T-cell (primary cell): ENCODE measurements at regions not wholly inside any gene's neighbourhood (a gene's known extent, or its start where the extent isn't known, plus 50 kb on each side); places are given as distances from the start of the nearest gene placed in this dataset.
"Not testable (repeated sequence)": the region's sequence is repeated elsewhere in the genome, so short reads cannot be mapped to it uniquely, and the experiment has no call there.

Source experiments
- ATAC-seq, 4 experiments: fragments of 200-7000 bp in 3 of 4; fragments of 150-1000 bp in 1 of 4; cut with Tn5 transposase; replicated peaks in 1 of 4; 1 replicate in 3 of 4; 2 replicates in 1 of 4; pipeline ENCODE4 v1.10.0; 2021; ENCODE audit warnings: moderate library complexity in 3 of 4, mild to moderate bottlenecking in 2 of 4, moderate number of reproducible peaks in 1 of 4
- CTCF ChIA-PET, 2 donors: fragments of 300-600 bp; sonication (Branson Sonifier 250); formaldehyde crosslinking; loops; one replicate each; lab custom pipeline; 2022; ENCODE audit warnings: antibody characterized with exemption in 2 of 2; lab: Charles Lee
- POLR2A ChIA-PET, 2 donors: fragments of 300-600 bp; sonication (Branson Sonifier 250); formaldehyde crosslinking; loops; one replicate each; lab custom pipeline; 2022; ENCODE audit warnings: antibody characterized with exemption in 2 of 2; lab: Charles Lee
- DNase-seq, 35 experiments: peaks; one replicate each; pipeline versions ENCODE4 v3.0.0 to v3.0.0-alpha.2; 2013 to 2023
- H3K27ac ChIP-seq: one replicate; pipeline ENCODE4 v1.5.1; 2013; ENCODE audit warnings: low read length
- H3K27me3 ChIP-seq, 2 experiments: replicated peaks in 1 of 2; 1 replicate in 1 of 2; 2 replicates in 1 of 2; pipeline versions ENCODE4 v1.6.1 to v1.7.0; 2013; ENCODE audit warnings: low read length in 1 of 2, mixed read lengths in 1 of 2; ENCODE audit not compliant: control insufficient read depth in 2 of 2, insufficient read depth in 2 of 2; ENCODE audit errors: extremely low read depth in 1 of 2
- H3K36me3 ChIP-seq, 2 donors: 1 replicate in 1 of 2; 2 replicates in 1 of 2; pipeline versions ENCODE4 v1.6.1 to v1.7.0; 2013; ENCODE audit warnings: low read length in 1 of 2; ENCODE audit not compliant: control insufficient read depth in 2 of 2, insufficient read depth in 1 of 2; ENCODE audit errors: extremely low read depth in 1 of 2
- H3K4me1 ChIP-seq, 2 experiments: 1 replicate in 1 of 2; 2 replicates in 1 of 2; pipeline versions ENCODE4 v1.6.1 to v1.7.0; 2013; ENCODE audit warnings: low read length in 2 of 2, mixed read lengths in 1 of 2; ENCODE audit not compliant: insufficient read depth in 2 of 2, control insufficient read depth in 1 of 2; ENCODE audit errors: extremely low read depth in 1 of 2
- H3K4me3 ChIP-seq, 2 donors: 1 replicate in 1 of 2; 2 replicates in 1 of 2; pipeline versions ENCODE4 v1.5.1 to v1.7.0; 2013; ENCODE audit warnings: mild to moderate bottlenecking in 2 of 2, low read length in 1 of 2, moderate library complexity in 1 of 2; ENCODE audit not compliant: control insufficient read depth in 1 of 2; ENCODE audit errors: extremely low read depth in 1 of 2
- H3K9me3 ChIP-seq: 2 replicates; pipeline ENCODE4 v1.7.0; 2013
- H3K27ac Mint-ChIP-seq, 2 donors: one replicate each; pipeline ENCODE4 v1.8.0; 2020 to 2021; ENCODE audit warnings: mild to moderate bottlenecking in 2 of 2, mixed read lengths in 2 of 2
- H3K27me3 Mint-ChIP-seq, 2 donors: one replicate each; pipeline ENCODE4 v1.8.0; 2021 to 2022; ENCODE audit warnings: mixed read lengths in 2 of 2
- H3K36me3 Mint-ChIP-seq: one replicate; pipeline ENCODE4 v1.8.0; 2021; ENCODE audit warnings: mixed read lengths
- H3K4me1 Mint-ChIP-seq, 3 donors: one replicate each; pipeline ENCODE4 v1.8.0; 2020 to 2022; ENCODE audit warnings: mixed read lengths in 3 of 3, mild to moderate bottlenecking in 1 of 3
- H3K4me3 Mint-ChIP-seq, 3 donors: one replicate each; pipeline ENCODE4 v1.8.0; 2020 to 2022; ENCODE audit warnings: mild to moderate bottlenecking in 3 of 3, mixed read lengths in 3 of 3, moderate library complexity in 3 of 3
- H3K9me3 Mint-ChIP-seq, 3 donors: one replicate each; pipeline ENCODE4 v1.8.0; 2020 to 2022; ENCODE audit warnings: mixed read lengths in 3 of 3
- WGBS: methylation state at CpG from one replicate; pipeline ENCODE4 v1.1.5; 2013; ENCODE audit warnings: missing lambda C conversion rate; ENCODE audit not compliant: insufficient coverage; 5-methylcytosine and 5-hydroxymethylcytosine counted together

DNA sequence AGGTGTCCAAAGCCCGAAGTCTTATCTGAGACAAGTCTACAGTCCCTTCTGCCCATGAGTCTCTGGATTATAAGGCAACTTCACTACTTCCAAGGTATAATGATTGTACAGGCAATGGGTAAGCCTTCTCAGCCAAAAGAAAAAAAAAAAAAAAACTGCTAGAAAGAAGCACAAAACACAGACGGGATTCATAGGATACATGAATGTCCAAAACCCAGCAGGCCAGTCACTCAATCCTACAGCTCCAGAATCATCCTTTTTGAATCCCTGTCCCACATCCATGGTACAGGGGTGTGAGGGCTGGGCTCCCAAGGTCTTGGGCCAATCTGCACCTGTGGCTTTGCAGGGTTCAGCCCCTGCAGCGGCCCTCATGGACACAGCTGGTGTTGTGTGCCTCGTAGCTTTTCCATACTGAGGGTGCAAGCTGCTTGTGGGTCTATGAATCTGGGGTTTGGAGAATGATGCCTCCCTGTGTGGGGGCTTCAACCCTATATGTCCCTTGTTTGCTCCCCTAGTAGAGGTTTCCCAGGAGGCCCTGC is 331.6 kb downstream of the FOXD4L4 start:
- DNase-seq = peak in 1 of 35 experiments; percentile 4
- H3K27ac ChIP-seq, POLR2A ChIA-PET, H3K4me3 ChIP-seq, H3K36me3 Mint-ChIP-seq, H3K27ac Mint-ChIP-seq, H3K27me3 Mint-ChIP-seq, CTCF ChIA-PET, H3K4me1 Mint-ChIP-seq, H3K9me3 Mint-ChIP-seq, H3K9me3 ChIP-seq, H3K4me1 ChIP-seq, H3K27me3 ChIP-seq, H3K4me3 Mint-ChIP-seq, H3K36me3 ChIP-seq: not testable (repeated sequence)
- no CpG with 5 or more reads among the region's 4 CpGs for WGBS
- ATAC-seq = peak in 1 of 4 experiments; percentile 15

DNA sequence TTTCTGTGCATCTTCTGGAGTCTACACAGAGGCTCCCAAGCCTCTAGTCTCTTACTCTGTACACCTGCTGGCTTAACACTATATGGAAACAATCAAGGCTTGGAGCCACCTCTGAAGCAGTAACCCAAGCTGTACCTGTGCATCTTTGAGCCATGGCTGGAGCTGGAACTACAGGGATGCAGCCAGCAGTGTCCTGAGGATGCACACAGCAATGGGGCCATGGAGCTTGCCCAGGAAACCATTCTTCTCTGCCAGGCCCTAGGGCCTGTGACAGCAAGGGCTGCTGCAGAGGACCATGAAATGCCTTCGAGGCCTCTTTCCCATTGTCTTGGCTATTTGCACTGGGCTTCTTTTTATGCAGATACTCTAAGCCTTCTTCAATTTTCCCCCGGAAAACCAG is 332.1 kb downstream of the FOXD4L4 start:
- H3K36me3 Mint-ChIP-seq, H3K4me1 ChIP-seq, CTCF ChIA-PET, H3K4me1 Mint-ChIP-seq, H3K9me3 ChIP-seq, H3K27me3 ChIP-seq, H3K4me3 Mint-ChIP-seq, H3K36me3 ChIP-seq, H3K4me3 ChIP-seq, H3K27me3 Mint-ChIP-seq, H3K27ac Mint-ChIP-seq, H3K27ac ChIP-seq, H3K9me3 Mint-ChIP-seq, POLR2A ChIA-PET: not testable (repeated sequence)
- peak in 1 of 4 experiments; percentile 23 for ATAC-seq
- DNase-seq = peak in 1 of 35 experiments; percentile 5
- WGBS = no CpG with 5 or more reads among the region's 2 CpGs

DNA sequence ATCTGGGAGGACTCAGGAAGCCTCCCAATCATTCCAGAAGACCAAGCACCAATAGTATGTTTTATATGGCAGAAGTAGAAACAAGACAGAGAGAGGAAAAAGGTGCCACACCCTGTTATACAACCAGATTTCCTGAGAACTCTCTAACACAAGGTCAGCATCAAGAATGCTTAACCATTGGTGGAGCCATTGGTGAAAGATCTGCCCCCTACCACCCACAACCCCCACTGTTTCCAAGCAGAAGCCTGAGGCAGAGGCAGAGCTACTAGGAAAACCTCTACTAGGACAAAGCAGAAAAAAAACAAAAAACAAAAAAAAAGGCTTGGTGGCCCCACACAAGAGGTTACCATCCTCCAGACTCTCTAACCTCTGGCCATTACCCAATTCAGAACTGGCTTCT is 336.2 kb downstream of the FOXD4L4 start:
- POLR2A ChIA-PET, H3K4me3 Mint-ChIP-seq, DNase-seq, H3K27me3 Mint-ChIP-seq, H3K36me3 Mint-ChIP-seq, ATAC-seq, H3K36me3 ChIP-seq, H3K27ac ChIP-seq, H3K4me1 Mint-ChIP-seq, H3K9me3 ChIP-seq, H3K4me1 ChIP-seq, H3K27ac Mint-ChIP-seq, CTCF ChIA-PET, H3K4me3 ChIP-seq, H3K9me3 Mint-ChIP-seq, H3K27me3 ChIP-seq: not testable (repeated sequence)

DNA sequence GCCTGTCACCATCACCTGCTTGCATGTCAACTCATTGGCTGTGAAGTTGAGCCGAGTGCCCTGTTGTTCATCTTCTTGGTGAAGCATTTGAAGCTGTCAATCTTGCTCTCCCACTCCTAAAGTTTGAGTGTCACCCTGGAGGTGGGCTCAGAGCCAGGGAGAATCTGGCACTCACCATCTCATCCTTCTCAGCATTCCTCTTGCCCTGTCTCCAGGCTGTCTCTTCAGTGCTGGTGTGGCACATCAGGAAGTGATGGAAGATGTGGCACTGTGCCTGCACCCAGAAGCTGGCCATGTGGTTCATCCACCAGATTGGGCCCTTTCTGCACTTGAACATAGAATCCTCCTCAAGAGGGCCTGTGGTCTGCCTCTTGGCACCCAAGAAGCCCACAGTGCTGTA is 345.9 kb downstream of the FOXD4L4 start:
- H3K27me3 ChIP-seq, CTCF ChIA-PET, H3K27me3 Mint-ChIP-seq, H3K4me1 ChIP-seq, POLR2A ChIA-PET, H3K4me1 Mint-ChIP-seq, H3K27ac Mint-ChIP-seq, H3K27ac ChIP-seq, DNase-seq, H3K9me3 Mint-ChIP-seq, H3K36me3 Mint-ChIP-seq, ATAC-seq, H3K9me3 ChIP-seq, H3K36me3 ChIP-seq, H3K4me3 Mint-ChIP-seq, H3K4me3 ChIP-seq: not testable (repeated sequence)
- no CpG with 5 or more reads among the region's 1 CpG for WGBS
